Adrenal gland (tissue), 5 donors: ENCODE measurements at regions not wholly inside any gene's neighbourhood (a gene's known extent, or its start where the extent isn't known, plus 50 kb on each side); places are given as distances from the start of the nearest gene placed in this dataset.

Experiments
- CTCF ChIP-seq, 6 experiments: fragments of 450-650 bp in 4 of 6; fragments of 200-600 bp in 2 of 6; sonication (generic) in 1 of 6; IDR thresholded peaks; 1 replicate in 5 of 6; 2 replicates in 1 of 6; pipeline versions ENCODE4 v1.5.1 to v1.8.0; 2016 to 2021; ENCODE audit warnings: antibody characterized with exemption in 6 of 6, mild to moderate bottlenecking in 2 of 6, moderate library complexity in 1 of 6
- POLR2A ChIP-seq, 2 donors: fragments of 450-650 bp; IDR thresholded peaks; one replicate each; pipeline ENCODE4 v1.6.1; 2017; ENCODE audit warnings: antibody characterized with exemption in 2 of 2, mild to moderate bottlenecking in 2 of 2, moderate library complexity in 1 of 2
- donor health status: DM: no; HTN: no; CAD: no.

DNA sequence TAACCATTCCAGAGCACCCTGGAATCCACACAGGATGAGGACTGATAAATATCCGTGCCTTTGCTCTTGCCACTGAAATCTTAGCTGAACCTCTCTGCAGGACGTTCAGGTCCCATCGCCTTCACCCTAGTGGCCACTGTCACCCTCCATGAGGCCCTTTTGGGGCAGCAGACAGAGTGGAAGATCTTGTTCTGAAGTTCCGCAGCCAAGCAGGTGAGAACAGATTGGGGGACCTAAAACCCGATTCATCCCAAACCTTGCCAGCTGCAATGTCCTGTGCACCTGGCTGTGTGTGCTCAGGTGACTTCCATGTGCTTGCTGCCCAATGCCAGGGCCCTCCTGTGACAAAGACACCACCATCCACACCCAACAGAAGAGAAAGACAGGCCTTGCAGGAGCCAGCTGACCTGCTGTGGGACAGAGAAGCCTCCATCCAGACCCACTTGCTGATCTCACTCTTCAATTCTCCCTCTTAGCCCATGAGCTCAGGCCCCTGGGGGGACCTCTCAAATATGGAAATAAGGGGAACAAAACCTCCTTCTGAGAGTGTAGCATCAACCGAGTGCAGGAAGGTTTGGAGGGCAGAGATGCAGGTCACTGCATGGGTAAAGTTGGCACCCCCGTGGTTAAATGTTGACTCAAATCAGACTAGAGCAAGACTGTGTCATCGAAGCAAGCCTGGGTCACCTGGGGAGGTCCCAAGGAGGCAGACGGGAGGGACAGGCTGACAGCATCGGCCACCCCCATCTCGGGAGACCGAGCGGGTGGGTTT, 308.7 kb upstream of the DIO3 start:
- TF ChIP-seq POLR2A (IDR thresholded peaks at IDR 0.05) (no peak), CTCF (IDR thresholded peaks at IDR 0.05) (no peak)
